ENCODE measurements at regions not wholly inside any gene's neighbourhood (a gene's known extent, or its start where the extent isn't known, plus 50 kb on each side); places are given as distances from the start of the nearest gene placed in this dataset.

DNA sequence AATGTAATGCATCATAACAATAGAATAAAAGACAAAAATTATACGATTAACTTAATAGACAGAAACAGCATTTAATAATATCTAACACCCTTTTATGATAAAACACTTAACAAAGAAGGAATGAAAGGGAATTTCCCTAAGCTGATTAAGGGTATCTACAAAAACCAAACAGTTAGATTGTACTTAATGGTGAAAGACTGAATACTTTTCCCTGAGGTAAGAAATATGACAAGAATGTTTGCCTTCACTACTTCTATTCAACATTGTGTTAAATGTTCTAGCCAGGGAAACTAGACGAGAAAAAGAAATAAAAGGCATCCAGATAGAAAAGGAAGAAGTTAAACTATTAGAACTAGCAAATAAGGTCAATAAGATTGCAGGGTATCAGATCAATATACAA lies 276.9 kb downstream of the BAMBI start:
- no peak for DNase-seq (ENCODE audit: low spot score)
- in situ Hi-C loops (cut with MboI; ENCODE audit: low sequenced_read_pairs, unreplicated experiment): no loop called here
- TF ChIP-seq, protein P1, sequence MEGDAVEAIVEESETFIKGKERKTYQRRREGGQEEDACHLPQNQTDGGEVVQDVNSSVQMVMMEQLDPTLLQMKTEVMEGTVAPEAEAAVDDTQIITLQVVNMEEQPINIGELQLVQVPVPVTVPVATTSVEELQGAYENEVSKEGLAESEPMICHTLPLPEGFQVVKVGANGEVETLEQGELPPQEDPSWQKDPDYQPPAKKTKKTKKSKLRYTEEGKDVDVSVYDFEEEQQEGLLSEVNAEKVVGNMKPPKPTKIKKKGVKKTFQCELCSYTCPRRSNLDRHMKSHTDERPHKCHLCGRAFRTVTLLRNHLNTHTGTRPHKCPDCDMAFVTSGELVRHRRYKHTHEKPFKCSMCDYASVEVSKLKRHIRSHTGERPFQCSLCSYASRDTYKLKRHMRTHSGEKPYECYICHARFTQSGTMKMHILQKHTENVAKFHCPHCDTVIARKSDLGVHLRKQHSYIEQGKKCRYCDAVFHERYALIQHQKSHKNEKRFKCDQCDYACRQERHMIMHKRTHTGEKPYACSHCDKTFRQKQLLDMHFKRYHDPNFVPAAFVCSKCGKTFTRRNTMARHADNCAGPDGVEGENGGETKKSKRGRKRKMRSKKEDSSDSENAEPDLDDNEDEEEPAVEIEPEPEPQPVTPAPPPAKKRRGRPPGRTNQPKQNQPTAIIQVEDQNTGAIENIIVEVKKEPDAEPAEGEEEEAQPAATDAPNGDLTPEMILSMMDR (IDR thresholded peaks at IDR 0.05; ENCODE audit: borderline replicate concordance, control extremely low read depth, extremely low read depth, insufficient read depth, missing control alignments): no peak

DNA sequence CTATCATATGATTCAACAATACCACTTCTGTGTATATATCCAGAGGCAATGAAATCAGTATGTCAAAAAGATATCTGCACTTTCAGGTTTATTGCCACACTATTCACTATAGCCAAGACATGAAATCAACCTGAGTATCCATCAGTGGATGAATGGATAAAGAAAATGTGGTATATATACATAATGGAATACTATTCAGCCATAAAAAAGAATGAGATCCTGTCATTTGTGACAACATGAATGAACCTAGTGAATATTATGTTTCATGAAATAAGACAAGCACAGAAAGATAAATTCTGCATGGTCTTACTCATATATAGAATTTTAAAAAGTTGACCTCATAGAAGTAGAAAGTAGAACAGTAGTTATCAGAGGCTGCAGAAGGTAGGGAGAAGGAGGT lies 281.1 kb downstream of the BAMBI start:
- in situ Hi-C loops (cut with MboI; ENCODE audit: low sequenced_read_pairs, unreplicated experiment): no loop called here
- TF ChIP-seq, protein P1 (IDR thresholded peaks at IDR 0.05; ENCODE audit: borderline replicate concordance, control extremely low read depth, extremely low read depth, insufficient read depth, missing control alignments): no peak

DNA sequence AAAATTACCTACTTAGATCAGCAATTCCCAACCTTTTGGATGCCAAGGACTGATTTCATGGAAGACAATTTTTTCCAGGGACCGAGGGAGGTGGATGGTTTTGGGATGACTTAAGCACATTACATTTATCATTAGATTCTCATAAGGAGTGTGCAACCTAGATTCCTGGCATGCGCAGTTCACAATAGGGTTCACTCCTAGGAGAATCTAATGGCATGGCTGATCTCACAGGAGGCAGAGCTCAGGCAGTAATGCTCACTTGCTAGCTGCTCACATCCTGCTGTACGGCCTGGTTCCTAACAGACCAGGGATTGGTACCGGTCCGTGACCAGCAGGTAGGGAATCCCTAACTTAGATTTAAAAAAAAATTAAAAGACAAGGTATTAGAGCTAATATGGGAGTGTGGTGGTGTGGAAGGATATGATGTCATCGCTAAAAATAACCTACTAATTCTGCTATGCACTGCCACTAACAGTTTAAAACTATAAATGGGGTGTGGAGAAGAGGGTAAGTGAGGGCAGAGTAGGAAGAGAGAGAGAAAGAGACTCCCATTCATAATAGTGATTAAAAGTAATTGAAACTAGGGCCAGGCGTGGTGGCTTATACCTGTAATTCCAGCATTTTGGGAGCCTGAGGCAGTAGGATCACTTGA lies 282.7 kb downstream of the BAMBI start:
- TF ChIP-seq, protein P1 (IDR thresholded peaks at IDR 0.05; ENCODE audit: borderline replicate concordance, control extremely low read depth, extremely low read depth, insufficient read depth, missing control alignments): no peak
- DNase-seq (ENCODE audit: low spot score): no peak
- in situ Hi-C loops (cut with MboI; ENCODE audit: low sequenced_read_pairs, unreplicated experiment): no loop called here

More for the DNA sequence above, 281.1 kb downstream of the BAMBI start:
- DNase-seq (ENCODE audit: low spot score): no peak

DNA sequence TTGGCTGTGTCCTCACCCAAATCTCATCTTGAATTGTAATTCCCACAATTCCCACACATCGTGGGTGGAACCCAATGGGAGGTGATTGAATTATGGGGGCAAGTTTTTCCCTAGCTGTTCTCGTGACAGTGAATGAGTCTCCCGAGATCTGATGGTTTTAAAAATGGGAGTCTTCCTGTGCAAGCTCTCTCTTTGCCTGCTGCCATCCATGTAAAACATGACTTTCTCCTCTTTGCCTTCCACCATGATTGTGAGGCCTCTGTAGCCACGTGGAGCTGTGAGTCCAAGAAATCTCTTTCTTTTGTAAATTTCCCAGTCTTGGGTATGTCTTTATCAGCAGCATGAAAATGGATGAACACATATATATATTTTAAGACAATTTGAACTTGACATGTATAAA lies 285.4 kb downstream of the BAMBI start:
- in situ Hi-C loops (cut with MboI; ENCODE audit: low sequenced_read_pairs, unreplicated experiment): no loop called here
- DNase-seq (ENCODE audit: low spot score): no peak
- TF ChIP-seq, protein P1 (IDR thresholded peaks at IDR 0.05; ENCODE audit: borderline replicate concordance, control extremely low read depth, extremely low read depth, insufficient read depth, missing control alignments): no peak

DNA sequence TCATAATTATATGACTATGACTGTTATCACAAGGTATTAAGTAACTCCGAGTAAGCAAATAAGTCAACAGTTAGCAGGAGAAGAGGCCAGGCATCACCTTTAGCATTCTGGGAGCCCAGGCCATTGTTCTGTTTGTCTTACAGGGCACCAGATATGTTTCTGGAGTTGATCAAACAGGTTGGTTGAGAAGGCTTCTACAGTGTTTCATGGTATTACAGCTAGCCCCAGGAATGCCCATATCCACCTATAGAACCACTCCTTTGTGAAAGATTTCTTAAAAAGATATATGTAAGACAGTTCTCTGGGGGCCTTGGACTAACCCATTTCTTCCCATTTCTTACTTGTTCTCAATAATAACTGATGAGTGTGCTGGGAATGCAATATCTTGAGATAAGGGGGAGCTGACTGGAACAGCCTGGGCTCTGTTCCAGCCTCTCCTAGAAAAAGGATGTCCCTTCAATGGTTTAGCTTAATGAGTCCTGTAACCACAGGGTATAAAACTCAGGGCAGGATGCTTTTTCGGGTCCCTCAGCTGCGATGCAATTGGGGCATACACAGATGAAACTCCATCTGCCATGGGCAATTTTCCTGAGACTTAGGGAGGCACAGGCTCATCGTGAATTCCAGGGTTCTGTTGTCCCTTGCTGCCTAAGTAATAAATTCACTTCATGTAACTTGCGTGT lies 286.4 kb downstream of the BAMBI start:
- DNase-seq (ENCODE audit: low spot score): no peak
- in situ Hi-C loops (cut with MboI; ENCODE audit: low sequenced_read_pairs, unreplicated experiment): no loop called here
- TF ChIP-seq, protein P1 (IDR thresholded peaks at IDR 0.05; ENCODE audit: borderline replicate concordance, control extremely low read depth, extremely low read depth, insufficient read depth, missing control alignments): no peak

DNA sequence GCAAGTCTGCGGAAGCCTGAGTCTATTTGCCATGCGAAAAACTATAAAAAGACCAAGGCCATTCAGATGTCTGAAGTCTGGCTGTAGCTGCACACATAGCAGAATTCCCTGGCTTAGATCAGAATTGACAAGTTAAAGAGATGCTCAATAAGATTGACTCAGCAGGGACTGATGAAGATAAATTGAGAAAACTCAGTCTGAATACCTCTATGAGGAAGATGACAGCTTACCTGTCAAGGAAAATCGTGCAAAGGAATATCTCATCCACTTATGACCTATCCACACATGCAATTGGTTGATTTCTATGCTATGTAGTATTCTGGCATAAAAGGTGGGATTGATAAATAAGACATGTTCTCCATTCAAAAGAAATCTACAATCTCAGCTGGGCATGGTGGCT lies 288.6 kb downstream of the BAMBI start:
- TF ChIP-seq, protein P1 (IDR thresholded peaks at IDR 0.05; ENCODE audit: borderline replicate concordance, control extremely low read depth, extremely low read depth, insufficient read depth, missing control alignments): no peak
- in situ Hi-C loops (cut with MboI; ENCODE audit: low sequenced_read_pairs, unreplicated experiment): no loop called here
- DNase-seq (ENCODE audit: low spot score): no peak
